SJSA1 (cell line): ENCODE measurements at regions not wholly inside any gene's neighbourhood (a gene's known extent, or its start where the extent isn't known, plus 50 kb on each side); places are given as distances from the start of the nearest gene placed in this dataset.
"Not testable (repeated sequence)": the region's sequence is repeated elsewhere in the genome, so short reads cannot be mapped to it uniquely, and the experiment has no call there.

Experiments
- DNase-seq, 2 experiments: peaks; one replicate each; pipeline ENCODE4 v3.0.0-alpha.2; 2015 to 2020; ENCODE audit warnings: low spot score in 2 of 2, low read depth in 1 of 2
- H3K27ac ChIP-seq: fragments of 250-450 bp; sonication (Bioruptor Pico); 2 replicates; pipeline ENCODE4 v1.5.1; 2020; ENCODE audit warnings: mild to moderate bottlenecking, moderate library complexity
- H3K27me3 ChIP-seq: fragments of 250-450 bp; sonication (Bioruptor Pico); replicated peaks from 2 replicates; pipeline ENCODE4 v1.5.1; 2020; ENCODE audit warnings: mild to moderate bottlenecking, moderate library complexity
- H3K36me3 ChIP-seq: fragments of 250-450 bp; sonication (Bioruptor Pico); 2 replicates; pipeline ENCODE4 v1.5.1; 2020; ENCODE audit warnings: mild to moderate bottlenecking
- H3K4me1 ChIP-seq: fragments of 250-450 bp; sonication (Bioruptor Pico); replicated peaks from 2 replicates; pipeline ENCODE4 v1.6.1; 2021; ENCODE audit warnings: mild to moderate bottlenecking
- H3K4me3 ChIP-seq: fragments of 250-450 bp; sonication (Bioruptor Pico); 2 replicates; pipeline ENCODE4 v1.5.1; 2020; ENCODE audit warnings: mild to moderate bottlenecking
- H3K9me3 ChIP-seq: fragments of 250-450 bp; sonication (Bioruptor Pico); replicated peaks from 2 replicates; pipeline ENCODE4 v1.5.1; 2020; ENCODE audit warnings: mild to moderate bottlenecking

GRCh38 chr3:145088917-145089316, 1072.1 kb downstream of the PLOD2 start:
- Histone ChIP-seq H3K27me3 (no peaks in the 10 kb centered on the region), H3K27ac (no peak overlapping the region), H3K36me3 (no peaks in the 10 kb centered on the region), H3K4me3 (no peak overlapping the region), H3K9me3 (no peaks in the 10 kb centered on the region), H3K4me1 (no peaks in the 10 kb centered on the region)
- no peak for DNase-seq

- Histone ChIP-seq H3K4me1 (no peaks in the 10 kb centered on the region), H3K27me3 (no peaks in the 10 kb centered on the region), H3K36me3 (no peaks in the 10 kb centered on the region), H3K9me3 (no peaks in the 10 kb centered on the region), H3K4me3 (no peak overlapping the region), H3K27ac (no peak overlapping the region)
- no peak for DNase-seq
Measured at GRCh38 chr3:145089337-145089736, 1071.6 kb downstream of the PLOD2 start.

GRCh38 chr3:145094355-145094941, 1066.5 kb downstream of the PLOD2 start:
- no peak overlapping the region for H3K27ac ChIP-seq
- H3K27me3 ChIP-seq = no peaks in the 10 kb centered on the region
- no peaks in the 10 kb centered on the region for H3K9me3 ChIP-seq
- H3K4me1 ChIP-seq = no peaks in the 10 kb centered on the region
- no peaks in the 10 kb centered on the region for H3K36me3 ChIP-seq
- no peak overlapping the region for H3K4me3 ChIP-seq
- no peak for DNase-seq

- H3K36me3 ChIP-seq, H3K9me3 ChIP-seq, H3K4me1 ChIP-seq, H3K4me3 ChIP-seq, H3K27ac ChIP-seq, H3K27me3 ChIP-seq, DNase-seq: not testable (repeated sequence)
Measured at GRCh38 chr3:145111141-145111540, 1049.8 kb downstream of the PLOD2 start.

- DNase-seq = no peak
- Histone ChIP-seq H3K4me1 (no peaks in the 10 kb centered on the region), H3K4me3 (no peak overlapping the region), H3K36me3 (no peaks in the 10 kb centered on the region), H3K27me3 (no peaks in the 10 kb centered on the region), H3K27ac (no peak overlapping the region), H3K9me3 (no peaks in the 10 kb centered on the region)
Measured at GRCh38 chr3:145116769-145117168, 1044.2 kb downstream of the PLOD2 start.

- Histone ChIP-seq H3K36me3 (no peaks in the 10 kb centered on the region), H3K27ac (no peak overlapping the region), H3K4me3 (no peak overlapping the region), H3K9me3 (no peaks in the 10 kb centered on the region), H3K27me3 (no peaks in the 10 kb centered on the region), H3K4me1 (no peaks in the 10 kb centered on the region)
- DNase-seq = no peak
Measured at GRCh38 chr3:145118303-145118702, 1042.7 kb downstream of the PLOD2 start.

- DNase-seq = no peak
- Histone ChIP-seq H3K27ac (no peak overlapping the region), H3K4me3 (no peak overlapping the region), H3K27me3 (no peaks in the 10 kb centered on the region; the same call in 1 of the 2 replicates), H3K4me1 (no peaks in the 10 kb centered on the region), H3K9me3 (no peaks in the 10 kb centered on the region), H3K36me3 (no peaks in the 10 kb centered on the region)
Measured at GRCh38 chr3:145124900-145125678, 1035.9 kb downstream of the PLOD2 start.

GRCh38 chr3:145133281-145133680, 1027.7 kb downstream of the PLOD2 start:
- no peak for DNase-seq
- H3K36me3 ChIP-seq = no peaks in the 10 kb centered on the region
- no peaks in the 10 kb centered on the region for H3K27me3 ChIP-seq
- no peak overlapping the region for H3K4me3 ChIP-seq
- no peaks in the 10 kb centered on the region for H3K9me3 ChIP-seq
- H3K27ac ChIP-seq = no peak overlapping the region
- no peaks in the 10 kb centered on the region for H3K4me1 ChIP-seq

GRCh38 chr3:145134738-145135137, 1026.2 kb downstream of the PLOD2 start:
- Histone ChIP-seq H3K4me1 (no peaks in the 10 kb centered on the region), H3K9me3 (no peaks in the 10 kb centered on the region), H3K4me3 (no peak overlapping the region), H3K36me3 (no peaks in the 10 kb centered on the region), H3K27ac (no peak overlapping the region), H3K27me3 (no peaks in the 10 kb centered on the region)
- no peak for DNase-seq

GRCh38 chr3:145144361-145144760, 1016.6 kb downstream of the PLOD2 start:
- no peaks in the 10 kb centered on the region for H3K36me3 ChIP-seq
- H3K4me1 ChIP-seq = no peaks in the 10 kb centered on the region
- H3K4me3 ChIP-seq = no peak overlapping the region
- no peaks in the 10 kb centered on the region for H3K27me3 ChIP-seq
- DNase-seq = no peak
- H3K27ac ChIP-seq = no peak overlapping the region
- H3K9me3 ChIP-seq = no peaks in the 10 kb centered on the region

GRCh38 chr3:145145461-145145860, 1015.5 kb downstream of the PLOD2 start:
- no peak overlapping the region for H3K4me3 ChIP-seq
- DNase-seq = no peak
- H3K36me3 ChIP-seq = no peaks in the 10 kb centered on the region
- no peaks in the 10 kb centered on the region for H3K27me3 ChIP-seq
- no peaks in the 10 kb centered on the region for H3K9me3 ChIP-seq
- H3K27ac ChIP-seq = no peak overlapping the region
- no peaks in the 10 kb centered on the region for H3K4me1 ChIP-seq

GRCh38 chr3:145159640-145160039, 1001.3 kb downstream of the PLOD2 start:
- Histone ChIP-seq H3K27me3 (no peaks in the 10 kb centered on the region), H3K4me3 (no peak overlapping the region), H3K9me3 (no peaks in the 10 kb centered on the region), H3K4me1 (no peaks in the 10 kb centered on the region), H3K36me3 (no peaks in the 10 kb centered on the region), H3K27ac (no peak overlapping the region)
- no peak for DNase-seq

- DNase-seq = no peak
- H3K36me3 ChIP-seq = no peaks in the 10 kb centered on the region
- no peak overlapping the region for H3K4me3 ChIP-seq
- H3K27ac ChIP-seq = no peak overlapping the region
- H3K4me1 ChIP-seq = no peaks in the 10 kb centered on the region
- no peaks in the 10 kb centered on the region for H3K27me3 ChIP-seq
- no peaks in the 10 kb centered on the region for H3K9me3 ChIP-seq
Measured at GRCh38 chr3:145170121-145170520, 990.9 kb downstream of the PLOD2 start.

GRCh38 chr3:145175626-145176025, 985.4 kb downstream of the PLOD2 start:
- Histone ChIP-seq H3K36me3 (no peaks in the 10 kb centered on the region), H3K27me3 (no peaks in the 10 kb centered on the region), H3K9me3 (no peaks in the 10 kb centered on the region), H3K4me1 (no peaks in the 10 kb centered on the region), H3K27ac (no peak overlapping the region), H3K4me3 (no peak overlapping the region)
- DNase-seq = no peak

GRCh38 chr3:145176907-145177306, 984.1 kb downstream of the PLOD2 start:
- DNase-seq = no peak
- Histone ChIP-seq H3K36me3 (no peaks in the 10 kb centered on the region), H3K27me3 (no peaks in the 10 kb centered on the region), H3K9me3 (no peaks in the 10 kb centered on the region), H3K27ac (no peak overlapping the region), H3K4me3 (no peak overlapping the region), H3K4me1 (no peaks in the 10 kb centered on the region)
